Esophagus muscularis mucosa (tissue), 4 donors: ENCODE measurements at regions not wholly inside any gene's neighbourhood (a gene's known extent, or its start where the extent isn't known, plus 50 kb on each side); places are given as distances from the start of the nearest gene placed in this dataset.

Experiments
- DNase-seq: peaks from one replicate; pipeline ENCODE4 v3.0.0-alpha.2; 2017; ENCODE audit errors: extremely low spot score
- H3K27ac ChIP-seq, 4 donors: fragments of 200-600 bp; sonication (generic); replicated peaks in 1 of 4; 1 replicate in 3 of 4; 2 replicates in 1 of 4; pipeline ENCODE4 v1.5.1; 2016 to 2019; ENCODE audit warnings: mild to moderate bottlenecking in 1 of 4
- H3K27me3 ChIP-seq, 4 donors: fragments of 200-600 bp; sonication (generic); one replicate each; pipeline versions ENCODE4 v1.5.1 to v1.6.0; 2016 to 2019
- H3K36me3 ChIP-seq, 4 donors: fragments of 200-600 bp; sonication (generic); one replicate each; pipeline ENCODE4 v1.5.1; 2016 to 2019
- H3K4me1 ChIP-seq, 4 donors: fragments of 200-600 bp; sonication (generic); one replicate each; pipeline ENCODE4 v1.5.1; 2016 to 2019
- H3K4me3 ChIP-seq, 4 donors: fragments of 200-600 bp; sonication (generic); 1 replicate in 2 of 4; 2 replicates in 2 of 4; pipeline ENCODE4 v1.5.1; 2016 to 2019; ENCODE audit warnings: mild to moderate bottlenecking in 4 of 4, moderate library complexity in 1 of 4
- H3K9me3 ChIP-seq, 4 donors: fragments of 200-600 bp; sonication (generic); 1 replicate in 3 of 4; 2 replicates in 1 of 4; pipeline ENCODE4 v1.5.1; 2016 to 2019
- CTCF ChIP-seq, 3 experiments: fragments of 200-600 bp in 2 of 3; fragments of 450-650 bp in 1 of 3; sonication (generic) in 2 of 3; IDR thresholded peaks; one replicate each; pipeline ENCODE4 v1.5.1; 2017 to 2019; ENCODE audit warnings: antibody characterized with exemption in 3 of 3, mild to moderate bottlenecking in 2 of 3, moderate library complexity in 1 of 3
- EP300 ChIP-seq: sonication (generic); formaldehyde crosslinking; IDR thresholded peaks from one replicate; pipeline ENCODE4 v1.6.1; 2017; ENCODE audit warnings: antibody characterized with exemption
- POLR2A ChIP-seq: fragments of 450-650 bp; IDR thresholded peaks from one replicate; pipeline ENCODE4 v1.6.1; 2017; ENCODE audit warnings: antibody characterized with exemption, moderate library complexity, mild to moderate bottlenecking, low read depth
- POLR2AphosphoS5 ChIP-seq, 2 donors: sonication (generic); formaldehyde crosslinking; IDR thresholded peaks; one replicate each; pipeline ENCODE4 v1.6.1; 2017; ENCODE audit warnings: antibody characterized with exemption in 2 of 2
- WGBS: methylation state at CpG from one replicate; pipeline ENCODE4 v1.1.5; 2018; 5-methylcytosine and 5-hydroxymethylcytosine counted together
- intact Hi-C: fragments of 100-400 bp; cut with DNase I; formaldehyde crosslinking; loops from one replicate; pipeline ENCODE4 v1.15.1; 2023
- small RNA-seq, 3 donors: library from RNA; depleted of rRNA; stranded (forward); fragments of <200 nt; gene quantifications; one replicate each; pipeline ENCODE3, GENCODE V24; 2016

GRCh38 chr14:47730296-47730695, 54.9 kb upstream of the MDGA2 start:
- intact Hi-C loops, result no loop called here
- Histone ChIP-seq H3K4me1 (no peaks in the 10 kb centered on the region), H3K36me3 (no peaks in the 10 kb centered on the region), H3K27me3 (no peaks in the 10 kb centered on the region), H3K9me3 (no peaks in the 10 kb centered on the region), H3K4me3 (no peak overlapping the region), H3K27ac (no peak overlapping the region)
- no peak for DNase-seq
- TF ChIP-seq POLR2AphosphoS5 (IDR thresholded peaks at IDR 0.05), result no peak
- no peak for TF ChIP-seq EP300
- no peak for TF ChIP-seq POLR2A
- no peak for TF ChIP-seq CTCF (IDR thresholded peaks at IDR 0.05)
- 73% methylated on average over 3 of the region's 3 CpGs for WGBS

Small RNA genes lying in the stretch of these regions (small RNA-seq; reads per million reads assigned to genes)
- gene AL121576.1 (0 reads per million in 3 donors), gene AL512360.1 (0 reads per million in 3 donors), gene MIR548Y (0 reads per million in 3 donors), gene RNU6-297P (0 reads per million in 3 donors)
